NCI-H748 (cell line): ENCODE measurements at regions not wholly inside any gene's neighbourhood (a gene's known extent, or its start where the extent isn't known, plus 50 kb on each side); places are given as distances from the start of the nearest gene placed in this dataset.

ENCODE experiments used
- DNase-seq: peaks from one replicate; lab custom pipeline; 2025; ENCODE audit not compliant: unreplicated experiment; lab: John Stamatoyannopoulos, UW

GRCh38 chr12:39061576-39061975, 156.2 kb upstream of the CPNE8 start:
- DNase-seq: no peak

- DNase-seq: no peak
Observed at GRCh38 chr12:39048395-39048794, 143.0 kb upstream of the CPNE8 start.

- DNase-seq: no peak
Observed at GRCh38 chr12:39047539-39048262, 142.3 kb upstream of the CPNE8 start.

- no peak for DNase-seq
Observed at GRCh38 chr12:39044754-39045153, 139.4 kb upstream of the CPNE8 start.

- DNase-seq: no peak
Observed at GRCh38 chr12:39043424-39043822, 138.0 kb upstream of the CPNE8 start.

- no peak for DNase-seq
Observed at GRCh38 chr12:39040275-39040674, 134.9 kb upstream of the CPNE8 start.

- no peak for DNase-seq
Observed at GRCh38 chr12:39037115-39037514, 131.7 kb upstream of the CPNE8 start.

GRCh38 chr12:39036105-39036504, 130.7 kb upstream of the CPNE8 start:
- no peak for DNase-seq

- DNase-seq: no peak
Observed at GRCh38 chr12:39033782-39034181, 128.4 kb upstream of the CPNE8 start.

- DNase-seq: no peak
Observed at GRCh38 chr12:39032448-39032847, 127.1 kb upstream of the CPNE8 start.

GRCh38 chr12:39032034-39032433, 126.6 kb upstream of the CPNE8 start:
- no peak for DNase-seq

GRCh38 chr12:39028382-39028781, 123.0 kb upstream of the CPNE8 start:
- DNase-seq: no peak

- DNase-seq: no peak
Observed at GRCh38 chr12:39012870-39013269, 107.5 kb upstream of the CPNE8 start.

- DNase-seq: no peak
Observed at GRCh38 chr12:39011166-39011565, 105.8 kb upstream of the CPNE8 start.

GRCh38 chr12:39010406-39010805, 105.0 kb upstream of the CPNE8 start:
- DNase-seq: no peak

- DNase-seq: no peak
Observed at GRCh38 chr12:39007619-39008018, 102.2 kb upstream of the CPNE8 start.

GRCh38 chr12:39006286-39006685, 100.9 kb upstream of the CPNE8 start:
- no peak for DNase-seq

- DNase-seq: no peak
Observed at GRCh38 chr12:39005671-39006070, 100.3 kb upstream of the CPNE8 start.

- no peak for DNase-seq
Observed at GRCh38 chr12:39003541-39004155, 98.3 kb upstream of the CPNE8 start.

GRCh38 chr12:39000370-39000769, 95.0 kb upstream of the CPNE8 start:
- no peak for DNase-seq

- DNase-seq: no peak
Observed at GRCh38 chr12:38998887-38999482, 93.6 kb upstream of the CPNE8 start.

GRCh38 chr12:38995249-38995648, 89.9 kb upstream of the CPNE8 start:
- DNase-seq: no peak
